Mucosa of rectum (tissue), 2 donors: ENCODE measurements at regions not wholly inside any gene's neighbourhood (a gene's known extent, or its start where the extent isn't known, plus 50 kb on each side); places are given as distances from the start of the nearest gene placed in this dataset.
A peak's percentile ranks its signal among the peaks of the same experiment; 100 is the strongest.

Experiments used
- H3K27ac ChIP-seq, 2 donors: one replicate each; pipeline ENCODE4 v1.7.0; 2013; ENCODE audit warnings: inconsistent platforms in 2 of 2, low read depth in 2 of 2, low read length in 2 of 2
- H3K27me3 ChIP-seq, 2 donors: one replicate each; pipeline ENCODE4 v1.7.0; 2013; ENCODE audit warnings: low read length in 2 of 2; ENCODE audit not compliant: control insufficient read depth in 2 of 2, insufficient read depth in 2 of 2
- H3K36me3 ChIP-seq, 2 donors: one replicate each; pipeline ENCODE4 v1.7.0; 2013; ENCODE audit warnings: low read length in 2 of 2; ENCODE audit not compliant: control insufficient read depth in 2 of 2, insufficient read depth in 2 of 2
- H3K4me1 ChIP-seq, 2 donors: one replicate each; pipeline ENCODE4 v1.7.0; 2013; ENCODE audit warnings: low read length in 2 of 2, mild to moderate bottlenecking in 1 of 2; ENCODE audit not compliant: control insufficient read depth in 2 of 2, insufficient read depth in 2 of 2
- H3K4me3 ChIP-seq, 2 donors: one replicate each; pipeline ENCODE4 v1.7.0; 2013; ENCODE audit warnings: low read length in 2 of 2
- H3K9ac ChIP-seq, 2 donors: one replicate each; pipeline ENCODE4 v1.7.0; 2013; ENCODE audit warnings: low read length in 2 of 2, low read depth in 1 of 2, mild to moderate bottlenecking in 1 of 2
- H3K9me3 ChIP-seq, 2 donors: one replicate each; pipeline ENCODE4 v1.7.0; 2013; ENCODE audit warnings: low read length in 2 of 2; ENCODE audit not compliant: control insufficient read depth in 2 of 2
- donor health status: healthy.
- donor health status: Normal muscosa, but diverticular disease.

DNA sequence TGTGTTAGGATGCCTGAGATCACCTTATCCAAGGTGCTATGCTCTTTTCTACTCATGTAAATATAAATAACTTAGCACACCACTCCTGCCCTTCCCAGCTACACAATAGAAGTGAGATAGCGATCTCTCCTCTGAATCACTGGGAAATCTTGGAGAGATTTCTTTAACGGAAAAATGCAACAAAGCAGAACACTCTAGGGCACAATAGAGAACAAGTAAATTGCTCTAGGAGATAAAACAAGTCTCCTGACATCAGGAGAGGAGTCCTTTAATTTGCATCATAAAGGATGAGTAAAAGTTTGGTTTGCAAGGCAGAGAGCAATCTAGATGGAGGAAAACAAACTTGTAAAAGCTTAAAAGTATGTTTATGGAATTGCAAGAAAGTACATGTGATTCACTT lies 224.1 kb downstream of the PAX3 start:
- Histone ChIP-seq H3K9ac (no peak overlapping the region), H3K4me3 (no peak overlapping the region), H3K27me3 (peaks cover 2 to 4% of the 10 kb centered on the region in 2 donors), H3K4me1 (no peaks in the 10 kb centered on the region), H3K27ac (no peak overlapping the region), H3K36me3 (no peaks in the 10 kb centered on the region), H3K9me3 (no peaks in the 10 kb centered on the region)

DNA sequence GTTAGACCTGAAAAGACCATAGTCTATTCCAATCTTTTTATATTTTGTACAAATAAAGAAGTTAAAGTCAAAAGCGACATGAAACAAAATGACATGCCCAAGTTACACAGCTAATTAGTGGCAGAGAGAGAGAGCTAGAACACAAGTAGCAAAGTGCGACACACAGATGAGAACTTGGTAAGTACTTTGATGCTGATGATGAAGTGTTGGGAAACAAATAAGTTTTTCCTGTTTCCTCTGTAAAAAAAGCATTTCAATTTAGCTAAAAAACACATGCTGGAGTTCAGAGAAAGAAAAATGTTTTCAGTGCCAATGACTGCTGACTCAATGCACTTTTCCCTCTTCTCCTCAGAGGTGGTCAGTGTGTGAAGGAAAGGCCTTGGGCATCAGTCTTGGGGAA lies 226.9 kb downstream of the PAX3 start:
- Histone ChIP-seq H3K4me1 (no peaks in the 10 kb centered on the region), H3K9me3 (no peaks in the 10 kb centered on the region), H3K36me3 (no peaks in the 10 kb centered on the region), H3K27me3 (peaks cover under 1 to 2% of the 10 kb centered on the region in 2 donors), H3K4me3 (no peak overlapping the region), H3K27ac (no peak overlapping the region), H3K9ac (no peak overlapping the region)

DNA sequence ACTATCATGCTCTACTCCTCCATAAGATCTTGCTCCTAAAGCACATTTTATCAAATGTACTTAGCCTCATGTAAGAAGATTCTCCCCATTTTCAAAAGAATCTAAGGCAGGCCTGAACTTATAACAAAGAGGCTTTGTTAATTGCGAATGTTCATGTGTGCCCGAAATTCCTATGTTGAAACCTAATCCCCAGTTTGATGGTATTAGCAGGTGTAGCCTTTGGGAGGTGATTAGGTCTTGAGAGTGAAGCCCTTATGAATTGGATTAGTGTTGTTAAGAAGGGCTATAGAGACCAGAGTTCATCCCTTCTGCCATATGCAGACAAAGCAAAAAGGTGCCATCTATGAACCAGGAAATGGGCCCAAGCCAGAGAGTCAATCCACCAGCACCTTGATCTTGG lies 234.5 kb downstream of the PAX3 start:
- no peaks in the 10 kb centered on the region for H3K36me3 ChIP-seq
- H3K4me3 ChIP-seq, result no peak overlapping the region
- H3K4me1 ChIP-seq, result no peaks in the 10 kb centered on the region
- H3K9me3 ChIP-seq, result no peaks in the 10 kb centered on the region
- H3K27ac ChIP-seq, result no peak overlapping the region
- H3K9ac ChIP-seq, result no peak overlapping the region
- H3K27me3 ChIP-seq, result peaks cover 0 to 5% of the 10 kb centered on the region in 2 donors

DNA sequence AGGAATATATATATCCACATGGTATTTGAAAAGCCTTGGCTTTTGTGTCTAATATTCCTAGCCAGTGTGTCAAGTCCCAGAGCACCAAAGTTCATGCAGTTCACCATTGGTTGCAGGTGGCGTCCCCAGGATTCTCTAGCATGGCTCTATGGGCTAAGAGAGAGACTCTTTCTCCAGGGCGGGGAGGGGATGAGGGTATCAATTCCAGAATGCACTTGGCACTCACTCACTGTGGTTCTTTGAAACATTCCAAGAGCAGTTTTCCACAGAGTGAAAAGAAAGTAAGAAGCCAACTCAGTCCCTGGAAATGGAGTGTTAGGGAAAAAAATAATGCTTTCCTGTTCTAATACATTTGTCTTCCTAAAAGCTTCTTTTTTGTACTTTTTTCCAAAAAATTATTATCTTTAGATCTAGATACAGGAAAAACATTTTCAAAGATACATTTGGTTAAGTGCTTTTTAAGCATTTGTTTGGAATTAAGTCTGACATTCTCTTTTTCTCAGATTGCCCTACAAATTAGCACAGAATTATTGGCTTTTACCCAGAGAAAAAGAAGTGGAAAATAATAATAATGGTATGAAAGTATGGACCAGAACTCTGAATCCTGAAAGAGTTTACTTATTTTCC lies 239.9 kb downstream of the PAX3 start:
- no peak overlapping the region for H3K9ac ChIP-seq
- H3K27me3 ChIP-seq, result peaks cover 12 to 13% of the 10 kb centered on the region in 2 donors
- no peak overlapping the region for H3K27ac ChIP-seq
- H3K36me3 ChIP-seq, result no peaks in the 10 kb centered on the region
- H3K4me1 ChIP-seq, result no peaks in the 10 kb centered on the region
- no peak overlapping the region for H3K4me3 ChIP-seq
- no peaks in the 10 kb centered on the region for H3K9me3 ChIP-seq

DNA sequence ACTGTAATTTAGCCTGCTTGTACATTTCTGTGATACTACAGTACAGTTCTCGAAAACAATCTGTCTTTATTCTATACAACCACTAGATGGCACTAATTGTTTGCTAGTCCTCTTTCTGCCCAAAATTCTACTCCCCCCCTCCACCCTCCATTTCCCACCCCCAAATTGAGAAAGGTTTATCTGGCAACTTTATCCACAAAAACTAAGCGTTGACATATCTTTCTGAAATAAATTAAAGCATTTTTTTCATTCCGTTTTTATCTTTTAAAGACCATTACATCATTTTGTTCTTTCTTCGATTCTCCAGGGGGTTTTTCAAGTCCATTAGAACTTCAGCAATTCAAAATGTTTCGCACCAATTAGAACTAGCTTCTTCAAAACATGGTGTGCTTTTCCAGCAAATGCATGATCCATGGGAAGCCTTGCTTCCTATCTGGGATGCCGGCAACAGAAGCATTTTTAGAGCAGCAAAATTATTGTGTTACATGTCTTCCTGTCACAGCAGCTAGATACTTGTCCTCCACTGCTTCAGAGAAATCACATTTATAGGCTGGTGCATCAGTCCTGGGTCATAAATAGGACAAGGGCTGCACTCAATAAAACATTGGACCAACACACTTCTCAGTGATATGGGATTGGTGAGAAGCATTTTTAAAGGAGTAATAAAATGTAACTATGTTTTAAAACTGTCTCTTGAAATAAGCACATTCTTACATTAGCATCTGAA lies 241.3 kb downstream of the PAX3 start:
- Histone ChIP-seq H3K36me3 (no peaks in the 10 kb centered on the region), H3K4me1 (peaks cover 0 to 9% of the 10 kb centered on the region in 2 donors), H3K27me3 (peaks cover 12 to 16% of the 10 kb centered on the region in 2 donors), H3K9me3 (no peaks in the 10 kb centered on the region), H3K9ac (no peak overlapping the region), H3K27ac (no peak overlapping the region), H3K4me3 (no peak overlapping the region)

DNA sequence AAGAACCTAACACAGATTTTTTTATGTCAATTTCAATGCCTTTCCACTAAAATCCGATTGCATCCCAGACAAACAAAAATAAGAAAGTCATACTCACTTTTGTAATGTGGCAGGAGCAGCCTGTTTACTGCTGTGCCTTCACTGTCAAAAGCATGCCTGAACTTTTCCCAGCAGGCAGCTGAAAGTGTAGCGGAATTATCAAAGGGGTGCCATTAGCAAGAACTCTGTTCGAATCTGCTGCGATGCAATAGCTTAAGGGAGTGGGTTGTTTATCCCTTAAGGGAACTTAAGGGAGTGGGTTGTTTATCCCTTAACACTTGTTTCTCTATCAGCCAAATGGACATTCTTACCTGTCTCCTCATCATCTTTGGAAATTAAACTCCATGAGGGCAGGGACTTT lies 243.5 kb downstream of the PAX3 start:
- Histone ChIP-seq H3K36me3 (no peaks in the 10 kb centered on the region), H3K9ac (no peak overlapping the region), H3K4me3 (no peak overlapping the region), H3K27me3 (peaks cover 12 to 16% of the 10 kb centered on the region in 2 donors), H3K4me1 (peaks cover 0 to 11% of the 10 kb centered on the region in 2 donors), H3K9me3 (no peaks in the 10 kb centered on the region), H3K27ac (no peak overlapping the region)

DNA sequence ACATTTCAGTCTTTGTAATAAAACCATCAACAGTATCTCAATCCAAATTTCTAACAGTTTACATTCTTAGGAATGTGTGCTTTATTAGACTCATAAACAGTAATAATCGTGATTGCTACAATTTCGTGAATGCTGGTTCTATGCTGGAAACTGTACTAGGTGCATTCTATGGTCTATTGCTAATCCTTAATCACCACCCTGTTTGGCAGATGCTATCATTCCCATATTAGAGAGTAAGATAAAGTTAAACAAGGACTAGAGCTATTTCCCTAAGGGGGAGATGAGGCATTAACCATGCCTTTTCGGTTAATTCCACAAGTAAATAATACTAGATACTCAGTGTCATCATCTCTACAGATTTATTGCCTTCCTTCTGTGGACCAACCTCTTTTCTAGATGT lies 244.0 kb downstream of the PAX3 start:
- peaks cover 0 to 11% of the 10 kb centered on the region in 2 donors for H3K4me1 ChIP-seq
- H3K27me3 ChIP-seq, result peaks cover 12% of the 10 kb centered on the region in 2 donors
- H3K4me3 ChIP-seq, result no peak overlapping the region
- no peak overlapping the region for H3K27ac ChIP-seq
- no peaks in the 10 kb centered on the region for H3K9me3 ChIP-seq
- H3K36me3 ChIP-seq, result no peaks in the 10 kb centered on the region
- H3K9ac ChIP-seq, result no peak overlapping the region

DNA sequence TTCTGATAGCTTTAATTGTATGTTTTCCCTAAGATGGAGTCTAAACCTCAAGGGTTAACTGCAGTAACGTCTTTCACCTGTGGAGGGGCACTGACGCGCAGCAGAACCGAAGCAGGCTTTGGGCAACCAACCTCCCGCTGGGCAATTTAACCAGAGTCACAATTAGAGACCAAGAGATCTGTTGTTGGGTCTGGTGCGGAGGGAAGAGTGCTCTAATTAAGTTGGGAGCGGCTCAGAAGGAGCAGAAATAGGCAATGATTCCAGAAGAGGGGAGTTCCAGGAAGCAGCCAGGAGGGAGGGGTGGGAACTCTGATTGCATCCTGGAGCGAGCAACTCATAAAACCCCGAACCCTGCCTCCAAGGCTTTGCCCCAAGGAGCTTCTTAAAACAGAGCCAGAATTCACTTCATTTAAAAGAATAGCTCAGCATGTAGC lies 245.8 kb downstream of the PAX3 start:
- H3K4me1 ChIP-seq, result peaks cover 0 to 11% of the 10 kb centered on the region in 2 donors
- no peak overlapping the region for H3K9ac ChIP-seq
- peak overlapping the region in 1 of 2 donors; percentile 17 for H3K4me3 ChIP-seq
- H3K27me3 ChIP-seq, result peaks cover 7 to 10% of the 10 kb centered on the region in 2 donors
- no peaks in the 10 kb centered on the region for H3K36me3 ChIP-seq
- H3K9me3 ChIP-seq, result no peaks in the 10 kb centered on the region
- H3K27ac ChIP-seq, result no peak overlapping the region

DNA sequence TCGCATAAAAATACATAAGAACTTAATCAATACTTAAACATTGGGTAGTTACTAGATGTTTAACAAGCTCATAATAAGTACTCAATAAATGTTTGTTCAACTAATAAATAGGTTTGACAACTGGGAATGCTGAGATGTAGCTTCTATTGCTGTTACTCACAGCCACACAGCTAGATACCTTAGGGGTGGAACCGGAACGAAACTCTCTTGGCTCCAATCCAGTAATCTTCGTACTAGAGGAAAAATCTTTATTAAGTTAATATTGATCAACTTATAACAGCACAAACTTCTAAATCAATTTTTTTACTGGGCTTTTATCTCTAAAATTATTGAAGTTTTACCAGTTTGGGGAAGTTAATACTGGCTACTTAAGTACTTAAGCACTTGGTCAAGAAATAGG lies 247.8 kb downstream of the PAX3 start:
- H3K9ac ChIP-seq, result no peak overlapping the region
- H3K9me3 ChIP-seq, result no peaks in the 10 kb centered on the region
- H3K27ac ChIP-seq, result no peak overlapping the region
- peaks cover 4 to 6% of the 10 kb centered on the region in 2 donors for H3K27me3 ChIP-seq
- H3K4me3 ChIP-seq, result no peak overlapping the region
- H3K4me1 ChIP-seq, result peaks cover 0 to 11% of the 10 kb centered on the region in 2 donors
- no peaks in the 10 kb centered on the region for H3K36me3 ChIP-seq

DNA sequence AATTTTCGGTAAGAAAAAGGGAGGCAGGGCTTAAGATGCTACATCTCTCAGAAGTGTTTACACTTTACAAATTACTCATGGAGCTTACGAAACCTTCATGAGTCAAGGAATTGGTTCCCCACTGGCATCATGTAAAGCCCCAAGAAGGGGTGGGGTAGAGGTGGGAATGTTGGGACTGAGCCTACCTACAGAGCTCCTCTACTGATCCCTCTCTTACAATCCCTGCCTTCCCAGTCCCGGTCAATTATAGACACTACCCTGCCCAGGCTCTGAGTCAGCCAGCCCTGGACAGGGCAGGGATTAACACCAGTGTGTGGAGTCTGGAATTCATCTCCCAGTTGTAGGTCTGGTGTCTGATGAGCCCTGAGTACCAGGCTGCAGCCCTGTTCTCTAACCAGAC lies 248.9 kb downstream of the PAX3 start:
- H3K36me3 ChIP-seq, result no peaks in the 10 kb centered on the region
- peaks cover 0 to 11% of the 10 kb centered on the region in 2 donors for H3K4me1 ChIP-seq
- no peak overlapping the region for H3K4me3 ChIP-seq
- no peaks in the 10 kb centered on the region for H3K9me3 ChIP-seq
- H3K9ac ChIP-seq, result no peak overlapping the region
- no peak overlapping the region for H3K27ac ChIP-seq
- H3K27me3 ChIP-seq, result peaks cover 0 to 4% of the 10 kb centered on the region in 2 donors
